Lower leg skin (tissue), 4 donors: ENCODE measurements at regions not wholly inside any gene's neighbourhood (a gene's known extent, or its start where the extent isn't known, plus 50 kb on each side); places are given as distances from the start of the nearest gene placed in this dataset.
"Not testable (repeated sequence)": the region's sequence is repeated elsewhere in the genome, so short reads cannot be mapped to it uniquely, and the experiment has no call there.

Experiments
- DNase-seq, 2 donors: peaks; one replicate each; pipeline ENCODE4 v3.0.0-alpha.2; 2019; ENCODE audit warnings: low spot score in 2 of 2
- H3K4me3 ChIP-seq: fragments of 200-600 bp; sonication (generic); 2 replicates; pipeline ENCODE4 v1.5.1; 2017; ENCODE audit warnings: mild to moderate bottlenecking, low read depth; ENCODE audit not compliant: poor library complexity, severe bottlenecking
- CTCF ChIP-seq, 3 donors: fragments of 450-650 bp; IDR thresholded peaks; one replicate each; pipeline ENCODE4 v1.5.1; 2016; ENCODE audit warnings: antibody characterized with exemption in 3 of 3, mild to moderate bottlenecking in 3 of 3, moderate library complexity in 2 of 3
- POLR2A ChIP-seq, 2 donors: fragments of 450-650 bp; IDR thresholded peaks; one replicate each; pipeline ENCODE4 v1.6.1; 2016 to 2017; ENCODE audit warnings: antibody characterized with exemption in 2 of 2, mild to moderate bottlenecking in 1 of 2, moderate library complexity in 1 of 2
- WGBS, 2 donors: methylation state at CpG; one replicate each; pipeline ENCODE4 v1.1.5; 2018; 5-methylcytosine and 5-hydroxymethylcytosine counted together
- intact Hi-C: fragments of 100-400 bp; cut with DNase I; formaldehyde crosslinking; loops from one replicate; pipeline ENCODE4 v1.15.0; 2023; ENCODE audit warnings: low total_unique reads

- no peak overlapping the region for H3K4me3 ChIP-seq
- intact Hi-C loops = no loop called here
- TF ChIP-seq POLR2A (IDR thresholded peaks at IDR 0.05) = no peak
- TF ChIP-seq CTCF (IDR thresholded peaks at IDR 0.05) = no peak
- whole genome bisulfite sequencing, 2 donors = 97 to 100% methylated on average over 1 of the region's 1 CpG
- DNase-seq = no peak
These were observed 325.5 kb upstream of the CITED2 start for GRCh38 chr6:139699911-139700310.

GRCh38 chr6:139699335-139699734 is 324.9 kb upstream of the CITED2 start:
- no peak overlapping the region for H3K4me3 ChIP-seq
- TF ChIP-seq CTCF (IDR thresholded peaks at IDR 0.05) = no peak
- no peak for TF ChIP-seq POLR2A (IDR thresholded peaks at IDR 0.05)
- DNase-seq = peak in 1 of 2 donors; percentile 55
- intact Hi-C loops = no loop called here
- WGBS, 2 donors = 25 to 32% methylated on average over 1 of the region's 1 CpG

- DNase-seq = peak in 1 of 2 donors; percentile 41
- intact Hi-C loops = no loop called here
- no peak overlapping the region for H3K4me3 ChIP-seq
- 64 to 73% methylated on average over 3 of the region's 3 CpGs for WGBS, 2 donors
- TF ChIP-seq POLR2A (IDR thresholded peaks at IDR 0.05) = no peak
These were observed 324.2 kb upstream of the CITED2 start for GRCh38 chr6:139698526-139699176.

- 97 to 99% methylated on average over 14 to 21 of the region's 23 CpGs for WGBS, 2 donors
- intact Hi-C loops, DNase-seq, H3K4me3 ChIP-seq: not testable (repeated sequence)
These were observed 323.4 kb upstream of the CITED2 start for GRCh38 chr6:139697856-139698255.

GRCh38 chr6:139696991-139697390 is 322.5 kb upstream of the CITED2 start:
- H3K4me3 ChIP-seq, DNase-seq, intact Hi-C loops: not testable (repeated sequence)
- WGBS, 2 donors = 92 to 96% methylated on average over 16 of the region's 16 CpGs

- WGBS, 2 donors = 91 to 93% methylated on average over 1 of the region's 1 CpG
- TF ChIP-seq POLR2A (IDR thresholded peaks at IDR 0.05) (no peak), CTCF (IDR thresholded peaks at IDR 0.05) (no peak)
- no peak for DNase-seq
- H3K4me3 ChIP-seq = no peak overlapping the region
- intact Hi-C loops = no loop called here
These were observed 320.9 kb upstream of the CITED2 start for GRCh38 chr6:139695361-139695760.

- intact Hi-C loops = no loop called here
- 79 to 89% methylated on average over 1 of the region's 1 CpG for WGBS, 2 donors
- no peak overlapping the region for H3K4me3 ChIP-seq
- no peak for TF ChIP-seq POLR2A (IDR thresholded peaks at IDR 0.05)
- TF ChIP-seq CTCF (IDR thresholded peaks at IDR 0.05) = no peak
- DNase-seq = no peak
These were observed 319.3 kb upstream of the CITED2 start for GRCh38 chr6:139693735-139694134.
